VCaP (cell line): ENCODE measurements at regions not wholly inside any gene's neighbourhood (a gene's known extent, or its start where the extent isn't known, plus 50 kb on each side); places are given as distances from the start of the nearest gene placed in this dataset.
A peak's percentile ranks its signal among the peaks of the same experiment; 100 is the strongest.

ENCODE experiments used
- H3K27ac ChIP-seq: fragments of 450-650 bp; 2 replicates; pipeline ENCODE4 v1.5.1; 2017
- CTCF ChIP-seq: fragments of 450-650 bp; conservative IDR thresholded peaks from 2 replicates; pipeline ENCODE4 v1.5.1; 2017; ENCODE audit warnings: mild to moderate bottlenecking, moderate library complexity

DNA sequence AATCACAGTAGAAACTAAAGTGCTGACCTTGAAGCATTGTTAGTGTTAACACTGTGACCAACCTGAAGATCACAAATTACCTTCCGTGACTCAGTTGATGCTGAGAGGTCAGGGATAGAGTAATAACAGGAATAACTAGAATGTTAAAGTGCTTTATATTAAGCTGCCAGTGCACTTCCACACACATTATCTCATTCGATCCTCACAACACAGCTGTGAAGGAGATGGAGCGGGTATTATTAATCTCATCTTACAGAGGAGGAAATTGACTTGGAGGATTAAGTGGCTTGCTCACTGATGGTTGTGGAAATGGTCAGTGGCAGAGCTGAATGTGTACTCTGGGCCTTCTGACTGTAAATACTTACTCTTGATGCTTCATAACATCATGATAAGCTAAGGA is 252.5 kb upstream of the DMRT1 start:
- H3K27ac ChIP-seq, result no peak overlapping the region

GRCh38 chr9:589723-590122 is 251.8 kb upstream of the DMRT1 start:
- H3K27ac ChIP-seq, result no peak overlapping the region
- TF ChIP-seq CTCF, result no peak

More for the DNA sequence above, 252.5 kb upstream of the DMRT1 start:
- no peak for TF ChIP-seq CTCF

- peak overlapping the region; percentile 71 for H3K27ac ChIP-seq
Observed at GRCh38 chr9:591292-591691, 250.2 kb upstream of the DMRT1 start.

GRCh38 chr9:592225-592624 is 249.3 kb upstream of the DMRT1 start:
- no peak for TF ChIP-seq CTCF
- H3K27ac ChIP-seq, result peak overlapping the region; percentile 71

More at GRCh38 chr9:591292-591691, 250.2 kb upstream of the DMRT1 start:
- TF ChIP-seq CTCF, result no peak

DNA sequence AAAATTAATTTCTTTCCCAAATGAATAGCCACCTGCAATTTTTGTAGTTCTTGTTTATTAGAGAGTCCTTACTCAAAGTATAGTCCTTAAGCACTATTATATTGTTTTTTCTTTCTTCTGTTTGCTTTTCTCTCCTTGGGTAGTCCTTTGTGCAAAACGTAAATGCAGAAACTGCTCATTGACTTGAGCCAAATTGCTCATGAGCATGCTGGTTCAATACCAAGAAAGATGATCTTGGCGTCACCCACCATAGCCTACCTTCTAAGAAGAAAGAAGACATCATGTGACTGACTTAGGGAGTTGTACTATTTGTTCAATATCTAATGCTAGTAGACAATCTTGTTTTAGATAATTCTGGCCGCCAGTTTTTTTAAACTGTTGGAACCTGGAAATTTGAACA is 248.8 kb upstream of the DMRT1 start:
- no peak for TF ChIP-seq CTCF
- H3K27ac ChIP-seq, result no peak overlapping the region

DNA sequence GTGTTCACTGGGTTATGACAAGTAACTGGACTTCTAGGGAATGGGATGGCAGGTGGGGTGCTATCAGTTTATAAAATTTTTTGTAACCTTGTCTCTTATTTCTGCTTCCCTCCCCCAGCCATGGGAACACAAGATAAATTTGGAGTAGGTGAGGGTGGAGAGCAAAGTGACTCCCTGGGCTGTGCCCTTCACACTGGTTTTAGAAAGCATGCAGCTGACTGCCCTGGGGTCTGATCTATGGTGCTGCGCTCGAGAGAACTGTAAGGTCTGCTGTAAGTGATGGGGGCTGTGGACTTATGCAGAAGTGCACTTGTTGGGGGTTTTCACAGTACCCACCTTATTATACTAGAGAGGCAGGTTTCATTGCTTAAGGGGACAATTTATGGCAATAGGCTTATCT is 247.7 kb upstream of the DMRT1 start:
- no peak overlapping the region for H3K27ac ChIP-seq
- TF ChIP-seq CTCF, result no peak

- TF ChIP-seq CTCF, result no peak
Observed at GRCh38 chr9:596703-597102, 244.8 kb upstream of the DMRT1 start.

DNA sequence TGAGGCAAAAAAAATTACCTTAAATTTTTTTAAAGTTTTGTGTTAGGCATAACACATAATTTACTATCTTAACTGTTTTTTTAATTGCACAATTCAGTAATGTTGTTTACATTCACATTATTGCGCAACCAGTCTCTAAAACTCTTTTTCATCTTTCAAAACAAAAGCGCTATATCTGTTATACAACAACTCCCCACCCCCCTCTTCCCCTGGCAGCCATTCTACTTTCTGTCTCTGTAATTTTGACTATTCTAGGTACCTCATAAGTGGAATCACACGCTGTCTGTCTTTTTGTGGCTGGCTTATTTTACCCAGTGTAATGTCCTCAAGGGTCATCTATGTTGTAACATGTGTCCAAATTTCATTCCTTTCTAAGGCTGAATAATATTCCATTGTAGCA is 241.5 kb upstream of the DMRT1 start:
- no peak for TF ChIP-seq CTCF

More at GRCh38 chr9:596703-597102, 244.8 kb upstream of the DMRT1 start:
- no peak overlapping the region for H3K27ac ChIP-seq

More for the DNA sequence above, 241.5 kb upstream of the DMRT1 start:
- H3K27ac ChIP-seq, result no peak overlapping the region
